Myocyte (in vitro differentiated cells): ENCODE measurements at regions not wholly inside any gene's neighbourhood (a gene's known extent, or its start where the extent isn't known, plus 50 kb on each side); places are given as distances from the start of the nearest gene placed in this dataset.
"Not testable (repeated sequence)": the region's sequence is repeated elsewhere in the genome, so short reads cannot be mapped to it uniquely, and the experiment has no call there.

ENCODE experiments used
- DNase-seq: peaks from one replicate; pipeline ENCODE4 v3.0.0-alpha.2; 2012; ENCODE audit warnings: low read depth

DNA sequence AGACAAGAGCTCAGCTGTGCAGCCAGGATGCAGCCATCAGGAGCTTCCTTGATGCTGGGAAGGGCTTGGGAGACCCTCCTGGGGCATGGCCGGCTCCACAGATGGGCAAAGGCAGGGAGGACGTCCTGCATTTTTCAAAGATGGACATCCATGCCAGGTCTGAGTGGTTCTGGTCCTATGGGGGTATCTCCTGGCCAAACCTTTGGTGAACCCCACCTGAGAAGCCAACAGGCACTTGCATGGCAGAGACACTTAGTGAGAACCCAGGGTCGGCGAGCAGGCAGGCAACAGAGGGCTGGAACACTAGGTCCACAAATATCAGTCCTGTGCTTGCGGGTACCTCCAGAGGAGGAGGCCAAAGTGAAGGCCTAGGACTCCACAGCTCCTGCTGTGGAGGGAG, 70.0 kb downstream of the KCTD15 start:
- no peak for DNase-seq

DNA sequence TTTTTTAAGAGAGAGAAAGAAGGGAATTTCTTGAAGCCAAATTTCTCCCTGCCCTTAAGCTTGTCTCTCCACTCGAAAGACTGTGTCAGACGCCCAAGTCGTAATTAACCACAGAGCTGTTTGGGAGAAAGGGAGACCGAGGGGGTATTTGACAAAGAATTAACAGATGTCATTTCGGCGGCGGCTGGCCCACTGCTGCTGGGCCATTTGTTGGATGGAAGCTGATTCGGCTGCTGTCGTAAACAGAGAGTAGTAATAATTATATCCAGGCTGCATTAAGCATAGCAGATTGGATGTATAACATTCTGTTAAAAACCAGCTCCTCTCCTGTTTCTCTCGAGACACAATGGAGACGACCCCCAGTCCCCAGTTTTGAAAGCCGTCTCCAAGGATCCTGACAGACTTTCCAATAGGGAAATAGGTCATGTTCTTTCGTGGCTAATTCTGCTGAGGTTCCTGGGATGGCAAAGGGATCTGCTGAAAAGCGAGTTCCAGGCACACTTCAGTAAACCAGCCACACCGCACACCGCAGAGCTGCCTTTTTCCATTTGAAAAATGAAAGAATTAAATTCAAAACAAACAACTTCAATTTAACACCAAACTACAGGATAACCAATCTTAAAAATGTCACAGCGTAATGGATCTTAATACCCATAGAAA, 71.5 kb downstream of the KCTD15 start:
- peak; percentile 3 for DNase-seq

DNA sequence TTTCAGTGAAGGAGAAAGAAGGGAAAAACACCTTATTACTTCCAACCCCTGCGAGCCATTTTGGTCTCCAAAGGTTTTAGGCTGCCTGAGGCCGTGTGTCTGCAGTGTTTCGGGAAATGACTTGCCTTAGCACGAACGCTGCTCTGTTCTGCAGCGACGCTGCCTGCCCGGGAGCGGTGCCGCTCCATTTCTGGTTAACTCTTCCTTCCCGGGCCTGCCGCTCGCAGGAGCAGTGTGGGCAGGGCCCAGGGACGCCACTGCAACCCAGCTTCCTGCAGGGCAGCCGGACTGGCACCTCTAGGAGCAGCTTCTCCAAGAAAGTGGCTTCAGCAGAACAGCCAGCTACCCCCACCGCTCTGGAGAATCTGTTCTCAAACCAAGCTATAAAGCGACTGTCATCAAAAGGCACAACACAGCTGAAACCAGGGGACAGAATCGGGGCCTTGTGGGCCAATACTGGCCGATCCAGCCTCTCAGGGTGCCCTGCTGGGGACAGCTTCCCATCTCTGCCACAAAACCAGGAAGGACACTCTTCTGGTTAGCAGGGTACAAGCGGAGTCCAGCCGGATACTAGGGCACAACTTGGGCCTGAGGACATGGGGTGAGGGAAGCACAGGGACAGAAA, 72.2 kb downstream of the KCTD15 start:
- peak; percentile 5 for DNase-seq

DNA sequence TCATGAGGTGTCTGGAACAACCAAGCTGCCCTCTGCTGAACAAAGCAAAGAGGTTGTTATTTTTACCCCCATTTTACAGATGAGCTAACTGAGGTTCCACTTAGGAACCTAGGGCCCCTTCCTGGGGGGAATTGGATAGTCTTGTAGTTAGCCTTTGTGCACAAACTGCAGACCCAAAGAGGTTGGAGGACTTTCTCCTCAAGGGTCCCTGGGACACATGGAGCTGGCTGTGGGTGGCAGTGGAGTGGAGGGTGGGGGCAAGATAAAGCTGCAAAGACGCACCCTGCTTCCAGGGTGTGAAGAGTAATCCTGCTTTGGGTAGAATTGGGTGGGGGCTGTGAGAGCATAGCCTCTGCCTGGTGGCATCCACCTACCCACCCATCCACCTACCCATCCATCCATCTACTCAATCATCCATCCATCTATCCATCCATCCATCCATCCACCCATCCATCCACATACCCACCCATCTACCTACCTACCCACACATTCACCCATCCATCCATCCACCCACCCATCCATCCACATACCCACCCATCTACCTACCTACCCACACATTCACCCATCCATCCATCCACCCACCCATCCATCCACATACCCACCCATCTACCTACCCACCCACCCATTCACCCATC, 73.7 kb downstream of the KCTD15 start:
- DNase-seq: not testable (repeated sequence)

DNA sequence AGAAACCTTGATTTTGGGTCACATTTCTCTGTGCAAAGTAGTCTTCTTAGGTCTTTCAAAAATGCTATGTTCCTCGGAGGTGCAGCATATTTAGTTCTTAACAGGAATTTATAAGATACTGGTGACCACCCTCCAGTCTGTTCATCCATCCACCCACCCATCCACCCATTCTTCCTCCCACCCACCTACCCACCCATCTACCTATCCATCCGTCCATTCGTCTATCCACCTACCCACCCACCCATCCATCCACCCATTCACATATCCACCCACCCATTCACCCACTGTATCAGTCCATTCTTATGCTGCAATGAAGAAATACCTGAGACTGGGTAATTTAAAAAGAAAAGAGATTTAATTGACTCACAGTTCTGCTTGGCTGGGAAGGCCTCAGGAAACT, 74.9 kb downstream of the KCTD15 start:
- DNase-seq: no peak

DNA sequence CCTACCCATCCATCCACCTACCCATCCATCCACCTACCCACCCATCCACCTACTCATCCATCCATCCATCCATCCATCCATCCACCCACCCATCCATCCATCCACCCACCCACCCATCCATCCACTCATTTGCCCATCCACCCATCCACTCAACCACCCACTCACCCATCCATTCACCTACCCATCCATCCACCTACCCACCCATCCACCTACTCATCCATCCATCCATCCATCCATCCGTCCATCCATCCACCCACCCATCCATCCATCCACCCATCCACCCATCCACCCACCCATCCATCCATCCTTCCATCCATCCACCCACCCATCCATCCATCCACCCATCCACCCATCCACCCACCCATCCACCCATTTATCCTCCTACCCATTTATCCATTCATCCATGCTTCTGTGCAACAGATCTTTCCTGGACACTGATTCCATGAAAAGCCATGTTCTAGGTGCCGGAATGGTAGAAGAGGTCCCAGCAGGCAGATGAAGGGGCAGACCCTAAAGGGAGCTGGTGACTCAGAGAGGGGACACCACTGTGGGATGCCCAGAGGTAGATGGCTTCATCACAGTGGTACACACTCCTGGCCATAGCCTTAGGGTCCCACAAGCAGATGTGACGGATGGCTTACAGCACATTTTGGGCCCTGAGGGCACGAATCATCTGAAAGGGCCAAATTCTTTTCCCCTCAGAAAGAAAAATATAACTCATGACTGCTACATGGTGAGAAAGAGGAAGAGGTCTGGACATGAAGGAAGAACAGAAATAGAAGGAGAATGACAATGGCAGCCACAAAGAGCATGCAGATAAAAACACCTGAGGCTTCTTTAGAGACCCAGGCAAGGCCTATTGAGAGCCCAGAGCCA, 76.0 kb downstream of the KCTD15 start:
- DNase-seq: no peak

DNA sequence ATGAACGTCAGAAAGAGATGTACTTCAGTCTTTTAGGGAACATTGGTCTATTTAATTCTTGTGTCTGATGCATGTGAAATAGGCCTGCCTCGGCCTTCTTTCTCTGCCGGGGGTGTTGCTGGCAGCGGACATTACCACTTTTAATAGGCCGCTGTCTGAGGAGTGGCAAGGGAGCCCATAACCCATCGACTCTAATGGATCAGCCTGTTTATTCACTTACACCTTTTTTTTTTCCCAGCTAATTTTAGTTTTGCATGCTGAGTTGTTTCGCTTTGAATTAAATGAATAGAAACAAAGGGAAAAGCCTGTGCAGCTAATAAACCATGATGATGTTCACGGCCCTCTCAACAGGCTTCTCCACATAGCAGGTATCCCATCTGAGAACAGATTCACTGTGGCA, 78.4 kb downstream of the KCTD15 start:
- no peak for DNase-seq

DNA sequence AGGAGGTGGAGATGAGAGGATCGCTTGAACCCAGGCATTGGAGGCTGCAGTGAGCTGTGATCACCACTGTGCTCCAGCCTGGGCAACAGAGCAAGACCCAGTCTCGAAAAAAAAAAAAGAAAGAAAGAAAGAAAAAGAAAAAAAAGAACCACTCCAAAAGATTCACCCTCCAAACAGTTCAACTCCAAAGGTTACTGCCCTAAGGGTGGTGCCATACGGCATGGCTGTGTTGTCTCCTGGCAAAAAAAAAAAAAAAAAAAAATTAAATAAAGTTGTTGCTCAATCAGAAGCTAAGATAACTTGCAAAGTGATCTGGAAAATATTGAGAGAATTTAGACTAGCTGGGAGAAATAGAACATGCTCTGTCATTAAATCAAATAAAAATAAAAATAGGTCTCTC, 79.5 kb downstream of the KCTD15 start:
- no peak for DNase-seq

DNA sequence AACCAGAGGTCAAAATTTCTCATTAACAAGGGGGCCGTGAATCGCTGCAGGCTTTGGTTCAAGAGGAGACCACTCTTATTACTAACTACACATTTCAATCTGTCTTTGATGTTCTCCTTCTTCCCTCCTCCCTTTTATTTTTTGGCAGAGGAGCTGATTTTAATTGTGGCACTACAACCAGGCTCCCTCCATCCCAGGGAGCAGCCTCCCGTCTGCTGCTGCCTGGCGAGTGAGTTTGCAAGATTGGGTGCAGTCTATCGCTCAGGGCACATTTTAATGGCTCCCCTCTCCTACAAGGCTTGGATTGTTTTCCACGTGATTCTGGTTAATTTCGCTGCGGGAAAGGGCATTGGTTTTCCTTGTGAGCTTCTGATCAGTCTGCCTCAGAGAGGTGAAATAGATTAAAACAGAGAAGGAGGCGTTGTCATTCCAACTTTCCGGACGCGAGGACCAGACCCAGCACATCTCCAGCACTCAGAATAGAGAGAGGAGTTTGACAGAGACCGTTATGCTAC, 81.4 kb downstream of the KCTD15 start:
- DNase-seq: no peak

DNA sequence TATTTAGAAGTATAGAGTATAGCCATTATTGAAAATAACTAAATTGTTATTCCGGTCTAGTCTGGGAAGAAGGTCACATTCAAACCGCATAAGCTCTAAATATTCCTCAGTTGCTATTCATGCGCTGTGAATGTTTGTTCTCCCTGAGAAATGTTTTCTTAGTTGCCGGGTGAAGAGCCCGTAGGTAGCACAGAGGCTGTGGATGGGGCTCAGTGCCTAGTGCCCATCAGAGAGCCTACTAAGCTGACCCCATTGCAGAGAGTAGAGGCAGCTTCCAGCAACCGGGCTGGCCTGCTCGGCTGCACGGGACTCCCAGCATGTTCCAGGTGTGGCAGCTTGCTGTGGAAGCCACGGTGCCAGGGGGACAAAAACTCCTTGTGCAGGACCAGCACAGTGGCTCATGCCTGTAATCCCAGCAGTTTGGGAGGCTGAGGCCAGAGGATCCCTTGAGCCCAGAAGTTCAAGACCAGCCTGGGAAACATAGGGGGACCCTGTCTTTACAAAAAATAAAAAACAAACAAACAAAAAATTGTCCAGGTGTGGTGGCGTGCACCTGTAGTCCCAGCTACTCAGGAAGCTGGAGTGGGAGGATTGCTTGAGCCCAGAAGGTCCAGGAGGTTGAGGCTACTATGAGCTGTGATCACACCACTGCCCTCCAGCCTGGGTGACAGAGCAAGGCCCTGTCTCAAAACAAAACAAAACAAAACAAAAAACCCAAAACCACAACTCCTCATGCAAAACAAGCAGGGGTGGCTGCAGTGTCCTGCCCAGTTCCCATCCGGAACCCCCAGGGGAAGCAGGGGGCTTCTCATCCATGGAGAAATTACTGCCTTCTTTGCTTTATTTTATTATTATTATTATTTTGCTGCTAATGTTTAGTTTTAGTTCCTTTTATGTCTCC, 82.5 kb downstream of the KCTD15 start:
- DNase-seq: no peak

DNA sequence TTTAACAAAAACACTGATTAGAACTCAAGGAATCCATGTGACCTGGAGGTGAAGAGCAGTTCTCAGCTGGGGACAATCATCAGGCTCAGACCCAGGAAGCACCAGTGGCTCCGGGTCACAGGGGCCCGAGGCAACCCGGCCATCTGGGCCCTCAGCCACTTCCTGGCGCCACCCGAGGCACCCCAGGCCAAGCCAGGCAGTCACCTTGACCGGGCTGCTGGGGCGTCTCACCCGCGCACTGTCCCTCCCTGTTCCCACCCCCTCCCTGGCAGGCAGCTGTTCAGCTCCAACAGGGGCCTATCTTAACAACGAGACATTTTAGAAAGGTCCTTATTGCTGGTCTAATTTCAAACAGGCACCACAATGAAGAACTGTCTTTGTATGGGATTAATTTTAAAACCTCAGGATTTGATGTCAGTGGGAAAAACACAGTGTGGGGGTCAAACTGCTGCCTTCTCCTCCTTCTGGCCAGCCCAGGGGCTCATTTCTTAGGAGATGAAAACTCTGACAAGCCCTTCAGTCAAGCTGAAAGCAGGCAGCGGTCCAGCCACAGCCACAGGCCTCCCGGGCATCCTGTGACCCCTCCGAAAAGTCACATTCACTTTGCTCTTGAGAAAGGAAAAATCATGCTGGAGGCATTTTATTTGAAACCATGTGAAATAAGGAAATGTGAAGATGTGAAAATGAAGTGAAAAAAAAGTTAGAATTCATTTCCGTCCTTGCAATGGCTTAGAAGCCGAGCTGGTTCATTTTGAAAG, 83.3 kb downstream of the KCTD15 start:
- no peak for DNase-seq

DNA sequence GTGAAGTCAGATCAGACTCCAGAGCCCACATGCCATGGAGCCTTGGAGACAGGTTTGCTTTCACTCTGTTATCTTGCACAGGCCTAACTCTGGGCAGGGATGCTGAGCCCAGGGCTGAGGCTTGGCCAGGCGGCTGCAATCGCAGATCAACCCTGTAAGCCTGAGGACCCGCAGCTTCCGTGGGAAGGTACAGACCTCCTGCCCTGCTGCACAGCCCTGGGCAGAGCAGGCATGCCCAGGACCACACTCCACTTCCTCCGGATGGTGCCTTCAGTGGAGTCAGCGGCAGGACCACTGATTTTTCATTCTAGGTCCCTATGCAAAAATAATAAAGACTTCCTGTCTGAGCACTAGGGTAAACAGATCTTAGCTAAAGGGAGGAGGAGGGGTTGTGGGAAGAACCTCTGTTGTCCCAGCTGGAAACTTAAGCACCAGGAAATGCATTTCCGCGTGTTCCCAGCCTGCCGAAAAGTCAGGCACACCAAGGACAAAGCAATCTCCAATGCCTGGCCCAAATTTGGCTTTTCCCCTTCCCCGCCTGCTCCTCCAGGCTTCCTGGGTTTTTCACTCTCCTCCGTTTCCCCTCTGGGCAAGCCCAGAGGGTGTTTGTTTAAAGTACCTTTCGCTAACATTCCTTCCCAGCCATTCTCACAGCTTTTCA, 87.3 kb downstream of the KCTD15 start:
- no peak for DNase-seq

DNA sequence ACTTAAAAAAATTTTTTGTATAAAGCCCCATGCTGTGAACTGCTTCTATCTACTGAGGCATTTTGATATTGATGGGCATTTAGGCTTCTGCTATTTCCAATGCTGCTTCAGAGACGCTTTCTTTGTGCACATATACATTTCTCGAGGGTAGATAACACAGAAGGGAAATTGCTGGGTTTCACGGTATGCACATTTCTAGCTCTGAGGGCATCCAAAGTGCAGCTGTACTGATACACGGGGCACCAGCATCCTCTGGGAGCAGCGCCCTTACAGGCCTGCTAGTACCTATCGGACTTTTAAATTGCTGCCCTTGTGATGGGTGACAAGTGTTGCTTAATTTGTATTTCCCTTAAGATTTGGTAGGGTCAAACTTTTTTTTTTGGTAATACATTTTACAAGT, 88.6 kb downstream of the KCTD15 start:
- DNase-seq: no peak

DNA sequence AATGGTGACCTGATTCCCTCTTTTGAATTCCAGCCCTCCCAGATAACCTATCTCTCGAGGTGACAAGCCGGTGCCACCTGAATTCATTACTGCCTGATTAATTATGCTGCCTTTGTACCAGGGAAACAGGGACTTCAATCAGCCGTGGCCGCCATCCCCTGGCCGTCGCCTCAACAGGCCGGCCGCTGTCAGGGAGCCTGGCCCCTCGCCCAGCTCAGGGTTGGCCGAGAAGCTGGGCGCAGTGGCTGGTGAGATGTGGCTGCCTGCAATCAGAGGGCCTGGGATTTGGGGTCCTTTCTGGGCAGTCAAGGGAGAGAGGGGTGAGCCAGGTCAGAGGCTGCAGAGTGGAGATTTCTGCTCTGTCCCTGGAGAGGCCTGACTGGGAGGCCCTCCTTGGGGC, 91.2 kb downstream of the KCTD15 start:
- DNase-seq: no peak

DNA sequence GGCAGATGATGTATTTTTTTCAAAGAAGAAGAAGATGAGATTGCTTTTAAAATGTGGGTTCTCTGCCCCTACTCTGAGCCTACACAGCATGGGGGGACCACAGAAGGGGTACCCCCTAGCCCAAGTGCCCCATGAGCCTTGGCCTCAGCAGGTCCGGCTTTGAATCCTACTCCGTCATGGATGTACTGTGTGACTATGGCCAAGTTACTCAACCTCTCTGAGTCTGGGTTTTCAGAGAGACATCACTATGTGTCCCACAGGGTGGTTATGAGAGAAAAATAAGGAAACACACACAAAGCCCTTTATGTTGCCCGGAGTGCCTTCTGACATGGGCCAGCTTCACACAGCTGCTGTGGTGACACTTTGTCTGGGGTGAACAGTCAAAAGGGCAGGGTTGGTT, 92.0 kb downstream of the KCTD15 start:
- DNase-seq: no peak

DNA sequence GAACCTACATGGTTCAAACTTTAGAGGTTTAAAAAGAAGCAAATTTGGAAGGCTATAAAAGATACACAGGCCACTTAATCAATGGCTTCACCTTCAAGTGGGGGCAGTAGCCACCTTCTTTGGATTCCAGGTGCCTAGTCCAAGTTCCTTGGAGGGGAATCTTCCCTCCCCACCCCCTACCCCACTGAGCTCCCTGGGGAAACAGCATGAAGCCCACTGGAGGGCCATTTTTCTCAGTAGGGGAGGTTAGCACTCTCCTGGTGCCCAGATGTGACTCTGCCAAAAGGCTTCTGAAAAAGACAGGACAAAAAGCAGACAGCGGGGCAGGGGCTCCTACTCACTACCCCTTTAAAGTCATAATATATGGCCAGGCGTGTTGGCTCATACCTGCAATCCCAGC, 93.9 kb downstream of the KCTD15 start:
- no peak for DNase-seq

DNA sequence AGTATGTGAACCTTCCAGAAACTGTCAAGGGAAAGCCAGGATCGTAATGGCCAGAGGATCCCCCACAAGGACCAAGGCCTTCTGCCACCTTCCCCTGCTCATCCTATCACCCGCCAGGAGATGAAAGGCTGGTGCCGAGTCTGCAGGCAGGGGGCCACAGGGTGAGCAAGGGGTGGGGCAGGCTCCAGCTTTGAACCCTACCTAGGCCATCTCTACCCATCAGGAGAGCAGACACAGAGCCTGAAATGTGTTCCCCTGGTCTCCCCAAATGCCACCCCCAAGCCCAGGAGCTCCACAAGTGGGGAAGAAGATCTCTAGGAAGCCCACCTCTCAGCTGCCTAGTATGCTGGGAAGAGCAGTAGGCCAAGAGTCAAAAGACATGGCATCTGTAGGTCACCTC, 95.1 kb downstream of the KCTD15 start:
- no peak for DNase-seq

DNA sequence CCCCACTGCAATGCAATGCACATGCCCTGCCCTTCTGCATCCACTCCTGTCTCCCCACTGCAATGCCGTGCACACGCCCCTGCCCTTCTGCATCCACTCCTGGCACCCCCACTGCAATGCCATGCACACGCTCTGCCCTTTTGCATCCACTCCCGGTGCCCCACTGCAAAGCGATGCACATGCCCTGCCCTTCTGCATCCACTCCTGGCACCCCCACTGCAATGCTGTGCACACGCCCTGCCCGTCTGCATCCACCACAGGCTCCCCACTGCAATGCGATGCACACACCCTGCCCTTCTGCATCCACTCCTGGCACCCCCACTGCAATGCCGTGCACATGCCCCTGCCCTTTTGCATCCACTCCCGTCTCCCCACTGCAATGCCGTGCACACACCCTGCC, 98.1 kb downstream of the KCTD15 start:
- DNase-seq: no peak

DNA sequence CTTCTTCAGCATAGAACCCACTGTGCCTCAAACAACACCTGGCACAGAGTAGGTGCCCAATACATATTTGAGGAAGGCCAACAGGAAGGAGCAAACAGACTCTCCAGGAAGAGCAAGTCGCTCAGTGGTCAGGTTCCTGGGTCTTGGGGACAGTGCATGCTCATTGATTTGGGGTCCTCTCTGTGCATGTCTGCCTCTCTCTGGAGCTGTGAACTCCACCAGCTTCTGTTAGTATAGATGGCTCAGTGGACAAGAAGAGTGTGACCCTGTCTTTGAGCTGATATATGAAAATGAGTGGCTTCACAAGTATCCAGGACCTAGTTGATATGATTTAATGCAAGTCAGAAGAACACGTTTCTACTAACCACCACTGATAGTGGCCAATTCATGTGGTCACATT, 98.7 kb downstream of the KCTD15 start:
- DNase-seq: no peak
